Endothelial cell of umbilical vein (primary cell): ENCODE measurements at regions not wholly inside any gene's neighbourhood (a gene's known extent, or its start where the extent isn't known, plus 50 kb on each side); places are given as distances from the start of the nearest gene placed in this dataset.

Experiments used
- BruUV-seq: library from RNA; stranded (reverse); fragments of 400-500 nt; replicated peaks from 2 replicates; lab custom pipeline; 2021; lab: Mats Ljungman, UMichigan
- CTCF ChIA-PET: fragments of 300-600, 350-600 bp; sonication (Branson Sonifier 250); formaldehyde crosslinking; loops from one replicate; lab custom pipeline; 2021; ENCODE audit warnings: antibody characterized with exemption, inconsistent platforms; lab: Charles Lee
- POLR2A ChIA-PET: fragments of 300-600, 350-600 bp; sonication (Branson Sonifier 250); formaldehyde crosslinking; loops from one replicate; lab custom pipeline; 2021; ENCODE audit warnings: antibody characterized with exemption, inconsistent platforms; lab: Charles Lee
- DNase-seq: peaks from one replicate; pipeline ENCODE4 v3.0.0-alpha.2; 2011; ENCODE audit warnings: low read depth, low spot score
- FAIRE-seq: peaks from 2 replicates; lab custom pipeline; 2011; peaks lifted over from hg19 to GRCh38; lab: Jason Lieb, UNC
- H2AFZ ChIP-seq: 2 replicates; pipeline ENCODE4 v1.6.0; 2012; ENCODE audit warnings: low read depth, low read length, control low read depth, inconsistent platforms
- H3K27ac ChIP-seq: 2 replicates; pipeline ENCODE4 v1.5.1; 2011; ENCODE audit warnings: low read depth, mild to moderate bottlenecking, control low read depth, low read length, moderate library complexity; ENCODE audit not compliant: insufficient read depth
- H3K27me3 ChIP-seq, 2 experiments: 2 replicates each; pipeline versions ENCODE4 v1.6.0 to v1.6.1; 2011; ENCODE audit warnings: low read length in 2 of 2, mixed read lengths in 1 of 2; ENCODE audit not compliant: control insufficient read depth in 2 of 2, insufficient read depth in 2 of 2
- H3K36me3 ChIP-seq, 2 experiments: 2 replicates in 1 of 2; 3 replicates in 1 of 2; pipeline ENCODE4 v1.5.1; 2011; ENCODE audit warnings: low read length in 2 of 2, mild to moderate bottlenecking in 1 of 2, moderate library complexity in 1 of 2; ENCODE audit not compliant: control insufficient read depth in 2 of 2, insufficient read depth in 2 of 2; ENCODE audit errors: extremely low read depth in 1 of 2
- H3K4me1 ChIP-seq: 3 replicates; pipeline ENCODE4 v1.5.1; 2011; ENCODE audit warnings: mild to moderate bottlenecking, low read length; ENCODE audit not compliant: control insufficient read depth, insufficient read depth; ENCODE audit errors: extremely low read depth
- H3K4me2 ChIP-seq: 2 replicates; pipeline ENCODE4 v1.6.1; 2011; ENCODE audit warnings: low read length, control low read depth, mixed read lengths; ENCODE audit not compliant: insufficient read depth
- H3K4me3 ChIP-seq, 3 experiments: fragments of 200-600 bp in 1 of 3; sonication (generic), shearing (Covaris generic) in 1 of 3; replicated peaks in 1 of 3; 2 replicates each; pipeline ENCODE4 v1.5.1; 2011 to 2016; ENCODE audit warnings: control low read depth in 3 of 3, low read length in 3 of 3, mild to moderate bottlenecking in 2 of 3, inconsistent platforms in 1 of 3, low read depth in 1 of 3, moderate library complexity in 1 of 3; ENCODE audit not compliant: insufficient read depth in 1 of 3
- H3K79me2 ChIP-seq: 2 replicates; pipeline ENCODE4 v1.6.0; 2012; ENCODE audit warnings: low read length, inconsistent platforms; ENCODE audit not compliant: control insufficient read depth, insufficient read depth
- H3K9ac ChIP-seq: replicated peaks from 2 replicates; pipeline ENCODE3; 2011; ENCODE audit warnings: low read length, control low read depth; ENCODE audit not compliant: insufficient read depth; ENCODE audit errors: extremely low read depth
- H3K9me1 ChIP-seq: replicated peaks from 3 replicates; pipeline ENCODE4 v1.6.0; 2011; ENCODE audit warnings: mild to moderate bottlenecking, low read length; ENCODE audit not compliant: control insufficient read depth, insufficient read depth; ENCODE audit errors: extremely low read depth
- H3K9me3 ChIP-seq: replicated peaks from 2 replicates; pipeline ENCODE4 v1.5.1; 2012; ENCODE audit warnings: low read length, inconsistent platforms; ENCODE audit not compliant: control insufficient read depth, insufficient read depth
- H4K20me1 ChIP-seq: replicated peaks from 2 replicates; pipeline ENCODE3; 2011; ENCODE audit warnings: mild to moderate bottlenecking, low read length; ENCODE audit not compliant: control insufficient read depth, insufficient read depth; ENCODE audit errors: extremely low read depth
- EZH2 ChIP-seq: IDR thresholded peaks from 2 replicates; pipeline ENCODE4 v1.6.1; 2012; ENCODE audit warnings: borderline replicate concordance, low read depth, mild to moderate bottlenecking, moderate library complexity, low read length, inconsistent platforms; ENCODE audit not compliant: severe bottlenecking
- FOS ChIP-seq: IDR thresholded peaks from 2 replicates; pipeline ENCODE4 v1.6.1; 2011; ENCODE audit warnings: mild to moderate bottlenecking, low read length, moderate library complexity, borderline replicate concordance; ENCODE audit not compliant: insufficient read depth
- GATA2 ChIP-seq: IDR thresholded peaks from 2 replicates; pipeline ENCODE4 v1.7.0; 2011; ENCODE audit warnings: low read depth, mild to moderate bottlenecking, moderate library complexity, mixed read lengths, low read length; ENCODE audit not compliant: insufficient read length, insufficient read depth
- JUN ChIP-seq: IDR thresholded peaks from 2 replicates; pipeline ENCODE4 v1.6.1; 2011; ENCODE audit warnings: borderline replicate concordance, low read depth; ENCODE audit not compliant: insufficient read length, insufficient read depth
- MAX ChIP-seq: IDR thresholded peaks from 2 replicates; pipeline ENCODE4 v1.6.1; 2011; ENCODE audit not compliant: insufficient read depth, insufficient read length
- MYC ChIP-seq: IDR thresholded peaks from one replicate; pipeline ENCODE4 v1.6.1; 2011; ENCODE audit warnings: mild to moderate bottlenecking, low read depth, low read length
- POLR2A ChIP-seq: IDR thresholded peaks from 2 replicates; pipeline ENCODE4 v1.6.1; 2012; ENCODE audit warnings: low read depth, mild to moderate bottlenecking, control low read depth, low read length
- POLR2AphosphoS5 ChIP-seq: IDR thresholded peaks from 2 replicates; pipeline ENCODE4 v1.6.1; 2012; ENCODE audit warnings: low read depth, mild to moderate bottlenecking, control low read depth, low read length, moderate library complexity; ENCODE audit not compliant: insufficient read depth
- dilution Hi-C: fragments of 300-500 bp; cut with MboI; formaldehyde crosslinking; loops from one replicate; pipeline ENCODE4 v1.15.0; 2019; ENCODE audit warnings: low sequenced_read_pairs; ENCODE audit not compliant: extremely low pct_ligation_motif_present
- intact Hi-C: fragments of 100-400 bp; cut with micrococcal nuclease; formaldehyde crosslinking; loops from one replicate; pipeline ENCODE4 v1.10.0; 2022
- TF ChIP-seq, protein P1 (sequence below), 2 donors: IDR thresholded peaks; 1 replicate in 1 of 2; 2 replicates in 1 of 2; pipeline ENCODE4 v1.5.1; 2011; ENCODE audit warnings: low read length in 2 of 2, mild to moderate bottlenecking in 2 of 2, moderate library complexity in 2 of 2, control low read depth in 1 of 2, inconsistent platforms in 1 of 2, low read depth in 1 of 2; ENCODE audit not compliant: insufficient read depth in 1 of 2; ENCODE audit errors: extremely low read depth in 1 of 2

GRCh38 chr15:94094310-94094709 lies 137.1 kb upstream of the MCTP2 start:
- CTCF ChIA-PET = no interaction called here
- dilution Hi-C loops = no loop called here
- no peaks in the 10 kb centered on the region for H3K4me1 ChIP-seq
- H2AFZ ChIP-seq = no peak overlapping the region
- H3K9me3 ChIP-seq = no peaks in the 10 kb centered on the region
- no TSS peak for BruUV-seq
- H3K9me1 ChIP-seq = no peaks in the 10 kb centered on the region
- FAIRE-seq = no peak
- intact Hi-C loops = no loop called here
- POLR2A ChIA-PET = no interaction called here
- H3K9ac ChIP-seq = no peak overlapping the region
- H3K36me3 ChIP-seq = no peaks in the 10 kb centered on the region
- TF ChIP-seq MYC = no peak
- no peak for TF ChIP-seq MAX
- TF ChIP-seq POLR2AphosphoS5 = no peak
- TF ChIP-seq POLR2A = no peak
- TF ChIP-seq JUN = no peak
- no peak overlapping the region for H3K4me2 ChIP-seq
- H3K27me3 ChIP-seq = no peaks in the 10 kb centered on the region
- no peaks in the 10 kb centered on the region for H3K79me2 ChIP-seq
- DNase-seq = no peak
- no peak overlapping the region for H3K27ac ChIP-seq
- H4K20me1 ChIP-seq = no peaks in the 10 kb centered on the region
- H3K4me3 ChIP-seq = no peak overlapping the region

- POLR2A ChIA-PET = no interaction called here
- no peak overlapping the region for H3K4me2 ChIP-seq
- no peaks in the 10 kb centered on the region for H3K79me2 ChIP-seq
- dilution Hi-C loops = no loop called here
- DNase-seq (no peak), FAIRE-seq (no peak)
- no peaks in the 10 kb centered on the region for H3K36me3 ChIP-seq
- no peaks in the 10 kb centered on the region for H3K4me1 ChIP-seq
- intact Hi-C loops = no loop called here
- TF ChIP-seq, protein P1, sequence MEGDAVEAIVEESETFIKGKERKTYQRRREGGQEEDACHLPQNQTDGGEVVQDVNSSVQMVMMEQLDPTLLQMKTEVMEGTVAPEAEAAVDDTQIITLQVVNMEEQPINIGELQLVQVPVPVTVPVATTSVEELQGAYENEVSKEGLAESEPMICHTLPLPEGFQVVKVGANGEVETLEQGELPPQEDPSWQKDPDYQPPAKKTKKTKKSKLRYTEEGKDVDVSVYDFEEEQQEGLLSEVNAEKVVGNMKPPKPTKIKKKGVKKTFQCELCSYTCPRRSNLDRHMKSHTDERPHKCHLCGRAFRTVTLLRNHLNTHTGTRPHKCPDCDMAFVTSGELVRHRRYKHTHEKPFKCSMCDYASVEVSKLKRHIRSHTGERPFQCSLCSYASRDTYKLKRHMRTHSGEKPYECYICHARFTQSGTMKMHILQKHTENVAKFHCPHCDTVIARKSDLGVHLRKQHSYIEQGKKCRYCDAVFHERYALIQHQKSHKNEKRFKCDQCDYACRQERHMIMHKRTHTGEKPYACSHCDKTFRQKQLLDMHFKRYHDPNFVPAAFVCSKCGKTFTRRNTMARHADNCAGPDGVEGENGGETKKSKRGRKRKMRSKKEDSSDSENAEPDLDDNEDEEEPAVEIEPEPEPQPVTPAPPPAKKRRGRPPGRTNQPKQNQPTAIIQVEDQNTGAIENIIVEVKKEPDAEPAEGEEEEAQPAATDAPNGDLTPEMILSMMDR (IDR thresholded peaks at IDR 0.05; ENCODE audit: extremely low read depth in 1 of 2, insufficient read depth in 1 of 2, low read depth in 1 of 2, low read length in 2 of 2) = no peak
- TF ChIP-seq MAX (no peak), EZH2 (no peak), POLR2AphosphoS5 (no peak), FOS (no peak), POLR2A (no peak), GATA2 (no peak), JUN (no peak), MYC (no peak)
- no peaks in the 10 kb centered on the region for H3K9me3 ChIP-seq
- H3K9me1 ChIP-seq = no peaks in the 10 kb centered on the region
- CTCF ChIA-PET = no interaction called here
- no TSS peak for BruUV-seq
- no peak overlapping the region for H2AFZ ChIP-seq
- no peak overlapping the region for H3K4me3 ChIP-seq
- no peak overlapping the region for H3K27ac ChIP-seq
- no peaks in the 10 kb centered on the region for H4K20me1 ChIP-seq
- H3K9ac ChIP-seq = no peak overlapping the region
- no peaks in the 10 kb centered on the region for H3K27me3 ChIP-seq
Measured at GRCh38 chr15:94086341-94086740, 145.0 kb upstream of the MCTP2 start.
